ENCODE measurements at regions not wholly inside any gene's neighbourhood (a gene's known extent, or its start where the extent isn't known, plus 50 kb on each side); places are given as distances from the start of the nearest gene placed in this dataset.
"Not testable (repeated sequence)": the region's sequence is repeated elsewhere in the genome, so short reads cannot be mapped to it uniquely, and the experiment has no call there.

GRCh38 chrX:122303761-122304160 is 880.3 kb upstream of the GRIA3 start:
- CTCF ChIA-PET = no interaction called here
- POLR2A ChIA-PET = no interaction called here
- TF ChIP-seq ZNF549 (tag by site-specific recombination; IDR thresholded peaks at IDR 0.05) = no peak
- TF ChIP-seq, protein P1, sequence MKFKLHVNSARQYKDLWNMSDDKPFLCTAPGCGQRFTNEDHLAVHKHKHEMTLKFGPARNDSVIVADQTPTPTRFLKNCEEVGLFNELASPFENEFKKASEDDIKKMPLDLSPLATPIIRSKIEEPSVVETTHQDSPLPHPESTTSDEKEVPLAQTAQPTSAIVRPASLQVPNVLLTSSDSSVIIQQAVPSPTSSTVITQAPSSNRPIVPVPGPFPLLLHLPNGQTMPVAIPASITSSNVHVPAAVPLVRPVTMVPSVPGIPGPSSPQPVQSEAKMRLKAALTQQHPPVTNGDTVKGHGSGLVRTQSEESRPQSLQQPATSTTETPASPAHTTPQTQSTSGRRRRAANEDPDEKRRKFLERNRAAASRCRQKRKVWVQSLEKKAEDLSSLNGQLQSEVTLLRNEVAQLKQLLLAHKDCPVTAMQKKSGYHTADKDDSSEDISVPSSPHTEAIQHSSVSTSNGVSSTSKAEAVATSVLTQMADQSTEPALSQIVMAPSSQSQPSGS (tag by site-specific recombination; IDR thresholded peaks at IDR 0.05; ENCODE audit: low read depth) = peak; percentile 57

DNA sequence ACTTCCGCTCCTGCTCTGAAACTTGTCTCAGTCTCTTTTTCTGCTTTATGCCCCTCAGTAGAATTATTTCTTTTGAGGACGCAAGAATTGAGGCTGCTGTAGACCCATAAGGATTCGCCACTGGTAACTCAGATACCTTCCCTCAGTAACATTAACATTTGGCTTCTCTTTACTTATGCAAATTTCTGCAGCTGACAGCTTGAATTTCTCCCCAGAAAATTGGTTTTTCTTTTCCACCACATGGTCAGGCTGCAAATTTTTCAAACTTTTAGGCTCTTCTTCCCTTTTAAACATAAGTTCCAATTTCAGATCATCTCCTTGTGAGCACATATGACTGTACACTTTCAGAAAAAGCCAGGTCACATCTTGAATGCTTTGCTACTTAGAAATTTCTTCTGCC is 839.3 kb upstream of the GRIA3 start:
- ChIA-PET CTCF (no interaction called here), POLR2A (no interaction called here)
- Histone ChIP-seq H3K4me1 (ENCODE audit: control insufficient read depth, insufficient read depth, low read length) (no peaks in the 10 kb centered on the region), H3K36me3 (ENCODE audit: control insufficient read depth in 2 of 2, insufficient read depth in 1 of 2, low read length in 2 of 2) (no peaks in the 10 kb centered on the region), H3K4me3 (ENCODE audit: low read depth, low read length) (no peak overlapping the region), H3K9me3 (ENCODE audit: control insufficient read depth, insufficient read depth, low read depth, low read length) (no peaks in the 10 kb centered on the region), H3K27ac (ENCODE audit: extremely low read depth, low read depth, low read length) (no peak overlapping the region)
- TF ChIP-seq, protein P2, sequence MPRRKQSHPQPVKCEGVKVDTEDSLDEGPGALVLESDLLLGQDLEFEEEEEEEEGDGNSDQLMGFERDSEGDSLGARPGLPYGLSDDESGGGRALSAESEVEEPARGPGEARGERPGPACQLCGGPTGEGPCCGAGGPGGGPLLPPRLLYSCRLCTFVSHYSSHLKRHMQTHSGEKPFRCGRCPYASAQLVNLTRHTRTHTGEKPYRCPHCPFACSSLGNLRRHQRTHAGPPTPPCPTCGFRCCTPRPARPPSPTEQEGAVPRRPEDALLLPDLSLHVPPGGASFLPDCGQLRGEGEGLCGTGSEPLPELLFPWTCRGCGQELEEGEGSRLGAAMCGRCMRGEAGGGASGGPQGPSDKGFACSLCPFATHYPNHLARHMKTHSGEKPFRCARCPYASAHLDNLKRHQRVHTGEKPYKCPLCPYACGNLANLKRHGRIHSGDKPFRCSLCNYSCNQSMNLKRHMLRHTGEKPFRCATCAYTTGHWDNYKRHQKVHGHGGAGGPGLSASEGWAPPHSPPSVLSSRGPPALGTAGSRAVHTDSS (tag by site-specific recombination; IDR thresholded peaks at IDR 0.05) = no peak
- TF ChIP-seq ZNF701 (tag by site-specific recombination; IDR thresholded peaks at IDR 0.05) (no peak), ZEB2 (tag by site-specific recombination; IDR thresholded peaks at IDR 0.05) (no peak), EGR2 (tag by site-specific recombination; IDR thresholded peaks at IDR 0.05; ENCODE audit: low read depth) (no peak), ZNF548 (tag by site-specific recombination; IDR thresholded peaks at IDR 0.05) (no peak)
- TF ChIP-seq, protein P3, sequence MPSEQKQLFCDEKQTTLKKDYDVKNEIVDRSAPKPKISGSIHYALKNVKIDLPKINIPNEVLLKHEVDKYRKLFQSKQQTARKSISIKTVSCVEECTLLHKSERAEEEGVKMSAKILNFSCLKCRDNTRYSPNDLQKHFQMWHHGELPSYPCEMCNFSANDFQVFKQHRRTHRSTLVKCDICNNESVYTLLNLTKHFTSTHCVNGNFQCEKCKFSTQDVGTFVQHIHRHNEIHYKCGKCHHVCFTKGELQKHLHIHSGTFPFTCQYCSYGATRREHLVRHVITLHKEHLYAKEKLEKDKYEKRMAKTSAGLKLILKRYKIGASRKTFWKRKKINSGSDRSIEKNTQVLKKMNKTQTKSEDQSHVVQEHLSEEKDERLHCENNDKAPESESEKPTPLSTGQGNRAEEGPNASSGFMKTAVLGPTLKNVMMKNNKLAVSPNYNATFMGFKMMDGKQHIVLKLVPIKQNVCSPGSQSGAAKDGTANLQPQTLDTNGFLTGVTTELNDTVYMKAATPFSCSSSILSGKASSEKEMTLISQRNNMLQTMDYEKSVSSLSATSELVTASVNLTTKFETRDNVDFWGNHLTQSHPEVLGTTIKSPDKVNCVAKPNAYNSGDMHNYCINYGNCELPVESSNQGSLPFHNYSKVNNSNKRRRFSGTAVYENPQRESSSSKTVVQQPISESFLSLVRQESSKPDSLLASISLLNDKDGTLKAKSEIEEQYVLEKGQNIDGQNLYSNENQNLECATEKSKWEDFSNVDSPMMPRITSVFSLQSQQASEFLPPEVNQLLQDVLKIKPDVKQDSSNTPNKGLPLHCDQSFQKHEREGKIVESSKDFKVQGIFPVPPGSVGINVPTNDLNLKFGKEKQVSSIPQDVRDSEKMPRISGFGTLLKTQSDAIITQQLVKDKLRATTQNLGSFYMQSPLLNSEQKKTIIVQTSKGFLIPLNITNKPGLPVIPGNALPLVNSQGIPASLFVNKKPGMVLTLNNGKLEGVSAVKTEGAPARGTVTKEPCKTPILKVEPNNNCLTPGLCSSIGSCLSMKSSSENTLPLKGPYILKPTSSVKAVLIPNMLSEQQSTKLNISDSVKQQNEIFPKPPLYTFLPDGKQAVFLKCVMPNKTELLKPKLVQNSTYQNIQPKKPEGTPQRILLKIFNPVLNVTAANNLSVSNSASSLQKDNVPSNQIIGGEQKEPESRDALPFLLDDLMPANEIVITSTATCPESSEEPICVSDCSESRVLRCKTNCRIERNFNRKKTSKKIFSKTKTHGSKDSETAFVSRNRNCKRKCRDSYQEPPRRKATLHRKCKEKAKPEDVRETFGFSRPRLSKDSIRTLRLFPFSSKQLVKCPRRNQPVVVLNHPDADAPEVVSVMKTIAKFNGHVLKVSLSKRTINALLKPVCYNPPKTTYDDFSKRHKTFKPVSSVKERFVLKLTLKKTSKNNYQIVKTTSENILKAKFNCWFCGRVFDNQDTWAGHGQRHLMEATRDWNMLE (tag by site-specific recombination; conservative IDR thresholded peaks at IDR 0.05; ENCODE audit: low read depth) = no peak

More at GRCh38 chrX:122303761-122304160, 880.3 kb upstream of the GRIA3 start:
- H3K4me3 ChIP-seq (ENCODE audit: low read depth, low read length) = no peak overlapping the region
- no peaks in the 10 kb centered on the region for H3K4me1 ChIP-seq (ENCODE audit: control insufficient read depth, insufficient read depth, low read length)
- H3K36me3 ChIP-seq (ENCODE audit: control insufficient read depth in 2 of 2, insufficient read depth in 1 of 2, low read length in 2 of 2) = no peaks in the 10 kb centered on the region
- no peak overlapping the region for H3K27ac ChIP-seq (ENCODE audit: extremely low read depth, low read depth, low read length)
- H3K9me3 ChIP-seq (ENCODE audit: control insufficient read depth, insufficient read depth, low read depth, low read length) = no peaks in the 10 kb centered on the region; the same call in 1 of the 2 replicates

- TF ChIP-seq FEZF1 (tag by site-specific recombination; IDR thresholded peaks at IDR 0.05) = no peak
- peak; percentile 53; the same call in 1 of the 2 replicates for TF ChIP-seq EGR2 (tag by site-specific recombination; IDR thresholded peaks at IDR 0.05; ENCODE audit: low read depth)
- TF ChIP-seq SETDB1 (IDR thresholded peaks at IDR 0.05; ENCODE audit: insufficient read length, low read length) = no peak
- Histone ChIP-seq H3K4me1 (ENCODE audit: control insufficient read depth, insufficient read depth, low read length) (no peaks in the 10 kb centered on the region), H3K9me3 (ENCODE audit: control insufficient read depth, insufficient read depth, low read depth, low read length) (no peaks in the 10 kb centered on the region), H3K4me3 (ENCODE audit: low read depth, low read length) (no peak overlapping the region), H3K27ac (ENCODE audit: extremely low read depth, low read depth, low read length) (no peak overlapping the region), H3K36me3 (ENCODE audit: control insufficient read depth in 2 of 2, insufficient read depth in 1 of 2, low read length in 2 of 2) (no peaks in the 10 kb centered on the region)
- ChIA-PET POLR2A (no interaction called here), CTCF (no interaction called here)
Measured at GRCh38 chrX:122363112-122363795, 820.8 kb upstream of the GRIA3 start.

GRCh38 chrX:122375533-122375932 is 808.5 kb upstream of the GRIA3 start:
- H3K4me1 ChIP-seq (ENCODE audit: control insufficient read depth, insufficient read depth, low read length); H3K27ac ChIP-seq (ENCODE audit: extremely low read depth, low read depth, low read length); H3K36me3 ChIP-seq (ENCODE audit: control insufficient read depth in 2 of 2, insufficient read depth in 1 of 2, low read length in 2 of 2); POLR2A ChIA-PET; H3K9me3 ChIP-seq (ENCODE audit: control insufficient read depth, insufficient read depth, low read depth, low read length); CTCF ChIA-PET; H3K4me3 ChIP-seq (ENCODE audit: low read depth, low read length): not testable (repeated sequence)
